22Rv1 (cell line): ENCODE measurements at regions not wholly inside any gene's neighbourhood (a gene's known extent, or its start where the extent isn't known, plus 50 kb on each side); places are given as distances from the start of the nearest gene placed in this dataset.

Experiments used
- H3K27ac ChIP-seq: fragments of 450-650 bp; 2 replicates; pipeline ENCODE4 v1.5.1; 2017
- CTCF ChIP-seq: fragments of 450-650 bp; IDR thresholded peaks from 2 replicates; pipeline ENCODE4 v1.5.1; 2017; ENCODE audit warnings: mild to moderate bottlenecking
- ZFX ChIP-seq: fragments of 450-650 bp; IDR thresholded peaks from 2 replicates; pipeline ENCODE4 v1.6.1; 2017; ENCODE audit warnings: antibody characterized with exemption, borderline replicate concordance

- TF ChIP-seq CTCF = no peak
- TF ChIP-seq ZFX = no peak
These were observed 378.7 kb downstream of the ENC1 start for GRCh38 chr5:74261866-74262265.

GRCh38 chr5:74261421-74261820, 379.1 kb downstream of the ENC1 start:
- TF ChIP-seq ZFX (no peak), CTCF (no peak)
- no peak overlapping the region for H3K27ac ChIP-seq

More at GRCh38 chr5:74261866-74262265, 378.7 kb downstream of the ENC1 start:
- H3K27ac ChIP-seq = no peak overlapping the region

- H3K27ac ChIP-seq = no peak overlapping the region
- no peak for TF ChIP-seq CTCF
- TF ChIP-seq ZFX = no peak
These were observed 381.0 kb downstream of the ENC1 start for GRCh38 chr5:74259572-74259971.

- TF ChIP-seq CTCF = no peak
- no peak for TF ChIP-seq ZFX
- H3K27ac ChIP-seq = no peak overlapping the region
These were observed 382.2 kb downstream of the ENC1 start for GRCh38 chr5:74258314-74258665.

- H3K27ac ChIP-seq = no peak overlapping the region
These were observed 382.7 kb downstream of the ENC1 start for GRCh38 chr5:74257645-74258313.

GRCh38 chr5:74257060-74257527, 383.4 kb downstream of the ENC1 start:
- TF ChIP-seq ZFX (no peak), CTCF (no peak)
- H3K27ac ChIP-seq = no peak overlapping the region

More at GRCh38 chr5:74257645-74258313, 382.7 kb downstream of the ENC1 start:
- TF ChIP-seq ZFX = no peak
- TF ChIP-seq CTCF = no peak

- no peak overlapping the region for H3K27ac ChIP-seq
- TF ChIP-seq ZFX = no peak
- TF ChIP-seq CTCF = no peak
These were observed 384.7 kb downstream of the ENC1 start for GRCh38 chr5:74255692-74256392.
